Dermis blood vessel endothelial cell (primary cell): ENCODE measurements at regions not wholly inside any gene's neighbourhood (a gene's known extent, or its start where the extent isn't known, plus 50 kb on each side); places are given as distances from the start of the nearest gene placed in this dataset.
"Not testable (repeated sequence)": the region's sequence is repeated elsewhere in the genome, so short reads cannot be mapped to it uniquely, and the experiment has no call there.

Experiments
- DNase-seq: peaks from one replicate; pipeline ENCODE4 v3.0.0; 2010

DNA sequence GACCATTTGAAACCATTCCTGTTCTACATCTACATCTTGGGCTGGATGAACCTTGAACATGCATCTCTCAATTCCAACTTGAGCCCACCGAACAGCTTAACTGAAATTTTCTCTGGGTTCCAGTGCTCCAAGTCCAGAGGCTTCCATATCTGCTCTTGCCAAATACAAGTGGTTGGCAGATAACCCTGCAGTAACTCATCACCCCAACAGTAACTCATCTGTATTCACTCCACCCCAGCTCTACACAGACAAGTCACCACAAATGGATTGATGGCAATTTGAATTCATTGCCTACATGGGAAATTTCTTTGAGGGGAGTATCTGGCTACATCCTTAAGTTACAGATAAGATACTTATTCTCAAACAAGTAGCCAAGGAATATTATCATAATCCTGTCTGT is 502.4 kb upstream of the TNP1 start:
- no peak for DNase-seq

GRCh38 chr2:217361483-217361880 is 501.6 kb upstream of the TNP1 start:
- no peak for DNase-seq

- no peak for DNase-seq
Observed at GRCh38 chr2:217360781-217361482, 501.1 kb upstream of the TNP1 start.

DNA sequence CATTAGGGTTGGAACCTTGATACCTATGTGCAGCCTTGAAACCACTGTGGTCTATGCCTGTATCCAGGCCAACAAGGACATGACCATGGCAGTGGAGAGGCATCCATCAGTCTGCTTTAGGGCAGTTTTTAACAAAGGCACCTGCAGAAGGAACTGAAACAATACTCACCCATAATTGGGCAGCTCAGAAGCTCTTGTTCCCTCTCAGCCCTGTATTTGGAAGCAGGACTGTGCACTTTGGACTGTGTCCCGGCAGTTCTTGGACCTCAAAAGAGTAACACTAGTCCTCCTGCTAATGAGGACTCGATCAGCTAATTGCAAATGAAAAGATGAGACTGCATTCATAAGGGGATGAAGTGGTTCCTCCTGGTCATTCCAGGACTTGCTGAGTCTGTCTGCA is 500.2 kb upstream of the TNP1 start:
- no peak for DNase-seq

- no peak for DNase-seq
Observed at GRCh38 chr2:217357886-217358620, 498.2 kb upstream of the TNP1 start.

GRCh38 chr2:217356781-217357180 is 496.9 kb upstream of the TNP1 start:
- no peak for DNase-seq

- no peak for DNase-seq
Observed at GRCh38 chr2:217356142-217356541, 496.3 kb upstream of the TNP1 start.

DNA sequence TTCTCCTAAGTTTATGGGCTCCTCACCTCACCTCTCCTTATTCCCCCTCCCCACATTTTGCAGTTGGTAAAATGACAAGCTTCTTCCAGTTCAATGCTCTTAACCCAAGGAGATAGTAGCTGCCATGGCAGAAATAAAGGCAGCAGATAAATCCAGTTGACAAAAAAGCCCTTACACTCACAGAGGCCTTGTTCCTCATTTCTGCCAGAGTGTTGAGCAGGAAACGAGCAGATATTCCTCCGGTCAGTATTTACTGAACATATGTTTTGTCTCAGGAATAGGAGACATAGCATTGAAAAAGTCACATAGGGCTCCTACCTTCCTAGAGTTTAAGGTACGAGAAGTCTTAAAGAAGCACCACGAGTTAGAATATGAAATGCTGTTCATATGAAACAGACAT is 493.7 kb upstream of the TNP1 start:
- no peak for DNase-seq

DNA sequence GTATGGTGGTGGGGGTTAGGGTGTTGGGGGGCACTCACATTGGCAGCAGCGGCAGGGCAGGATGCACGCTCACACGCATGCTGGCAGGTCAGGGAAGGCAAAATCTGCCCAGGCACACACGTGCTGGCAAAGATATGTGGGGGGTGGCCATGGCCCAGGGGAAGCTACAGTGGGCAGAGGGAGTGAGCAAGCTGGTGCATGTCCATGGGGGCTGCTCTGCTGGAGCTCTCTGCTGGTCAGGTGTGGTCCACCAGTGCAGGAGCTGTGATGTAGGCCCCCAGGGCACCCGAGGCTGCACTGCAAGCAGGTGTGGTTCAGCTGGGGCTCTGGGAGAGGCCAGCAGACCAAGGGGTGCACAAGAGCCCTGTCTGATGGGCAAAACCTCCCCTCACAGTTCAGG is 491.5 kb upstream of the TNP1 start:
- DNase-seq = no peak

DNA sequence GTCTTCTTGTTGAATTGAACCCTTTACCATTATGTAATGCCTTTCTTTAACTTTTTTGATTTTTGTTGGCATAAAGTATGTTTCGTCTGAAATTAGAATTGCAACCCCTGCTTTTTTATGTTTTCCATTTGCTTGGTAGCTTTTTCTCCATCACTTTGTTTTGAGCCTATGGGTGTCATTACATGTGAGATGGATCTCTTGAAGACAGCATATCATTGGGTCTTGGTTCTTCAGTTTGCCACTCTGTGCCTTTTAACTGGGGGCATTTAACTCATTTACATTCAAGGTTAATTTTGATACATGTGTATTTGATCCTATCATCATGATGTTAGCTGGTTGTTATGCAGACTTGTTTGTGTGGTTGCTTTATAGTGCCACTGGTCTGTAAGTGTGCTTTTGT is 489.4 kb upstream of the TNP1 start:
- DNase-seq = no peak

- DNase-seq = not testable (repeated sequence)
Observed at GRCh38 chr2:217347630-217348029, 487.8 kb upstream of the TNP1 start.

DNA sequence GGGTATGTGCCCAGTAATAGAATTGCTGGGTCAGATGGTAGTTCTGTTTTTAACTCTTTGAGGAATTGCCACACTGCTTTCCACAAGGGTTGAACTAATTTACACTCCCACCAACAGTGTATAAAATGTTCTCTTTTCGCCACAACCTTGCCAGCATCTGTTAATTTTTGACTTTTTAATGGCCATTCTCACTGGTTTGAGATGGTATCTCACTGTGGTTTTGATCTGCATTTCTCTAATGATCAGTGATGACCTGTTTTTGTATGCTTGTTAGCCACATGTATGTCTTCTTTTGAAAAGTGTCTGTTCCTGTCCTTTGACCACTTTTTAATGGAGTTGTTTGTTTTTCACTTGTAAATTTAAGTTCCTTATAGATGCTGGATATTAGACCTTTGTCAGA is 486.2 kb upstream of the TNP1 start:
- DNase-seq = not testable (repeated sequence)

DNA sequence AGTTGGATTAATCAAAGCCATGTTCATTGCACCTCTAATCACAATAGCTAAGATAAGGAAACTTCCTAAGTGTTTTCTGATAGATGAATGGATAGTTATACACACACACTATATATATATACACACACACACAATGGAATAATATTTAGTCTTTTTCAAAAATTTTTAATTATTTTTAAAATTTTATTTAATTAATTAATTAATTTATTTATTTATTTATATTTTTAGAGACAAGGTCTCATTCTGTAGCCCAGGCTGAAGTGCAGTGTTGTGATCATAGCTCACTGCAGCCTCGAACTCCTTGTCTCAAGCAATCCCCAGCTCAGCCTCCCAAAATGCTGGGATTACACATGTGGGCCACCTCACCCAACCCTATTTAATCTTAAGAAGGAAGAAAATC is 481.0 kb upstream of the TNP1 start:
- DNase-seq = no peak

DNA sequence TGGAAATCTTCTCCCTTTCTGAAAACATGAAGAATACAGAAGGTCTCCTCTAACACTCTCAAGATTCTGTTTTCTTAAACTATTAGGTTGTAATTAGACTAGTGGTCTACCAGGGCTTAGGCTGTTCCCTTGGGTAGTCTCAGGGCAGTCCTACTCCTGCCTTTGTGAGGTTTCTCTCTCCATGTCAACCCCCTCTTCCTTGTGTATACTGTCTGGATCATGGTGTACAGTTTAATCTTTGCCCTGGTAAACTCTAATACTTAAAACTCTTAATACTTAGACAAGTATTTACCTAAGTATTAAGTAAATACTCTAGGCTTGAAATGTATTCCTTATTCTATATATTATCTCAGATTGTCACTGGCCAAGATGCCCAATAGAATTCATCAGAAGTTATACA is 480.3 kb upstream of the TNP1 start:
- DNase-seq = no peak

DNA sequence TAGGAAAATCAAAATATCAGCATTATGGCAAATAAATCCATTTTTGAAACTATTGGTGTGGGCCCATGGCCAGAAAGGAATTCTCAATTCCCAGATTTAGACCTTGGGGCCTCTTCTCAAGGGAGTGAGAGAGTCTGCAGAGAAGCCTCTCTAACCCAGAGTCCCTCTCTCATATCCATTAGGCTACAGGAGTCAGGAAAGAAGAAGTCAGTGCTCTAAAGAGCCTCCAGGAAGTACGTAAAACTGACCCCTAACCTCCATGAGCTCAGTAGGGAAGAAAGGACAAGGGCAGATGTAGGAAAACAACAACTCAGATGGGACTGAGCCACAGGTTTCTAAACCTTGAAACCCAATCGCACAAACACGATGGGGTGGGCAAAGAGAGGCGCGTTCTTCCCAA is 479.9 kb upstream of the TNP1 start:
- DNase-seq = no peak

- DNase-seq = no peak
Observed at GRCh38 chr2:217338306-217338916, 478.5 kb upstream of the TNP1 start.

GRCh38 chr2:217337771-217338170 is 477.9 kb upstream of the TNP1 start:
- no peak for DNase-seq

DNA sequence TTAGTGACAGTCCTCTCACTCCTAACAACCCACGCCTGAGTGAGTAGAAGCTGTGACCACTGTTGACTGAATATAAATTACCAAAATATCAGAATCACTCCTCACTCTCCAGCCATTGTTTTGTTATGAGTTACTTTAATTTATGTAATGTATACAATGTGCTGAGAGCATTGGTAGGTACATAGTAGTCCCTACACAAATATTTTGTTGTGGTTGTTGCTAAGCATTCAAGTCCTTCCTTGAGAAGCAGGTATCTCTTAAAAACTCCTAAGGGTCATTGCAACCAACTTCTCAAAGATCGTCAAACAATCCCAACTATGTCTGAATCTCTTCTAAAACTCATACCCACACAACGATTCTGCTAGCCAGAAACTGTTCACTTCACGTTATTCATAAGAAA is 476.8 kb upstream of the TNP1 start:
- no peak for DNase-seq

DNA sequence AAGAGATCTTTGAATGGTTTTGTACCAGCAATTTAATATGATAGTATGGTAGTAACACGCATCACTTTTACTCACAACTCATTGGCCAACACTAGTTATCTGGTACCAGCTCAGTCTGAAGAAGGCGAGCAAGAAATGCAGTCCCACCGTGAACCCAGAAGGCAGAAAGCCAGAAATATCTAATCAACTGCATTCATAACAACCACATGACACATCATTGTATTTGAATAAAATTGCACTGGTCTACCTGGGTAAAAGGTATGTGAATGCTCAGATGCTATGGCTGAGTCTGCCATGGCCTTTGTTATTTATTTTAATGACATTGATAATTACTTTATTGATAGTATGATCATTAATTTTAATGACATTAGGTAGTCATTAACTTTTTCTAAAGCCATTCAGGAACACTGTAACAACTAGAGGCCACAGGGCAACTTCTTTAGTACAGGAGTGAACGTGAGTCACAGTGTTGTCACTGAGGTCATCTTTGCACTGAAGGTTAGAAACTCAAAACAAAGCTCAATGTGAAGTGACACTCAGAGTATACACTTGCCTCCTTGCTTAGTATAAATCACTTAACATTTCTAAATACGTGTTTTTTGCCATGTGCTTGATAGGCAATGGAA is 475.6 kb upstream of the TNP1 start:
- DNase-seq = no peak

GRCh38 chr2:217334561-217334960 is 474.7 kb upstream of the TNP1 start:
- no peak for DNase-seq

DNA sequence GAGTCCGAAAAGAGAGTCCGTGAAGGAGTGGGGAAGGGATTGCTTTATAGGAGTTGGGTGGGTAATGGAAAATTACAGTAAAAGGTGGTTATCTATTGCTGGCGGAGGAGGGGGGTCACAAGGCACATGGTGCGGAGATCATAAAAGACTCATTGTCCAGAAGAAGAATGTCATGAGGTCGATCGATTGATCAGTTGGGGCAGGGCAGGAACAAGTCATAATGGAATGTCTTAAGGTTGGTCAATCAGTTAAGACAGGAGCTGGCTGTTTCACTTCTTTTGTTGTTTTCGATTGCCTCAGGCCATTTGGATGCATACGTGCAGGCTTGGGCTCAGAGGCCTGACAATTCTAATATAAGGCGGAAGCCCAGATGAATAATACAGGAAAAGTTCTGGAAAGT is 473.0 kb upstream of the TNP1 start:
- no peak for DNase-seq

GRCh38 chr2:217332417-217332791 is 472.5 kb upstream of the TNP1 start:
- no peak for DNase-seq

- peak; percentile 2 for DNase-seq
Observed at GRCh38 chr2:217331523-217332416, 471.9 kb upstream of the TNP1 start.
